ENCODE measurements at regions not wholly inside any gene's neighbourhood (a gene's known extent, or its start where the extent isn't known, plus 50 kb on each side); places are given as distances from the start of the nearest gene placed in this dataset.

- Histone ChIP-seq H3K9me3 (no peaks in the 10 kb centered on the region), H3K27ac (no peak overlapping the region), H3K4me1 (peaks cover 13% of the 10 kb centered on the region; the same call in 2 of the 3 replicates), H3K4me2 (no peak overlapping the region), H3K4me3 (no peak overlapping the region)
- no peak for FAIRE-seq
- TF ChIP-seq NFE2L2 (conservative IDR thresholded peaks at IDR 0.05; ENCODE audit: low read length) (no peak), TFCP2L1 (CRISPR knock-in tag; IDR thresholded peaks at IDR 0.05) (no peak), HOXB13 (CRISPR knock-in tag; IDR thresholded peaks at IDR 0.05; ENCODE audit: low read depth) (no peak), MAX (IDR thresholded peaks at IDR 0.05) (no peak), TP53 (CRISPR knock-in tag; IDR thresholded peaks at IDR 0.05) (no peak)
- ChIA-PET POLR2A (no interaction called here), CTCF (no interaction called here)
- no peak for ATAC-seq
- 100% methylated on average over 2 of the region's 2 CpGs for WGBS (ENCODE audit: missing lambda C conversion rate)
- no peak for DNase-seq (ENCODE audit: low read depth in 1 of 2, low spot score in 1 of 2)
Measured at GRCh38 chr9:79163544-79163943, 408.2 kb upstream of the TLE4 start.

GRCh38 chr9:79164406-79164805 lies 407.4 kb upstream of the TLE4 start:
- TF ChIP-seq TP53 (CRISPR knock-in tag; IDR thresholded peaks at IDR 0.05) (no peak), KDM1A (IDR thresholded peaks at IDR 0.05; ENCODE audit: low read depth) (no peak), ZNF302 (CRISPR knock-in tag; IDR thresholded peaks at IDR 0.05) (no peak), NPAS2 (CRISPR knock-in tag; IDR thresholded peaks at IDR 0.05; ENCODE audit: borderline replicate concordance) (no peak), EHMT2 (IDR thresholded peaks at IDR 0.05; ENCODE audit: low read depth) (no peak), E2F6 (IDR thresholded peaks at IDR 0.05; ENCODE audit: borderline replicate concordance, low read depth) (no peak), ATOH8 (CRISPR knock-in tag; IDR thresholded peaks at IDR 0.05; ENCODE audit: low read depth) (no peak), CHD2 (IDR thresholded peaks at IDR 0.05; ENCODE audit: low read length, partially characterized antibody) (no peak), MAFK (IDR thresholded peaks at IDR 0.05; ENCODE audit: partially characterized antibody) (no peak), HMGXB4 (CRISPR knock-in tag; IDR thresholded peaks at IDR 0.05; ENCODE audit: borderline replicate concordance) (no peak), ELK1 (IDR thresholded peaks at IDR 0.05; ENCODE audit: low read depth, low read length) (no peak), POLR2A (IDR thresholded peaks at IDR 0.05; ENCODE audit: low read length) (no peak), RARB (CRISPR knock-in tag; IDR thresholded peaks at IDR 0.05) (no peak), HOXB5 (CRISPR knock-in tag; IDR thresholded peaks at IDR 0.05) (no peak), ESRRA (IDR thresholded peaks at IDR 0.05; ENCODE audit: borderline replicate concordance, low read length) (no peak), HEYL (CRISPR knock-in tag; IDR thresholded peaks at IDR 0.05) (no peak)
- ChIA-PET POLR2A (no interaction called here), CTCF (interaction anchor here (0.6 to 1.1 kb wide), 2 partner anchors 26 to 1288 kb away, joined by 3 to 6 read pairs; no protein-coding TSS in a partner anchor)
- Histone ChIP-seq H3K27ac (no peak overlapping the region), H3K4me1 (peaks cover 13% of the 10 kb centered on the region; the same call in 2 of the 3 replicates), H3K9me3 (peaks cover under 1% of the 10 kb centered on the region; the same call in 1 of the 3 replicates), H3K4me3 (no peak overlapping the region), H3K4me2 (no peak overlapping the region)
- no peak for DNase-seq (ENCODE audit: low read depth in 1 of 2, low spot score in 1 of 2)
- FAIRE-seq, result no peak
- no peak for ATAC-seq
- 77% methylated on average over 4 of the region's 4 CpGs for WGBS (ENCODE audit: missing lambda C conversion rate)
